H4 (cell line): ENCODE measurements at regions not wholly inside any gene's neighbourhood (a gene's known extent, or its start where the extent isn't known, plus 50 kb on each side); places are given as distances from the start of the nearest gene placed in this dataset.

Experiments used
- DNase-seq: peaks from one replicate; pipeline ENCODE4 v3.0.0-alpha.2; 2015; ENCODE audit warnings: low spot score

GRCh38 chr2:42957861-42958301 is 165.5 kb upstream of the HAAO start:
- DNase-seq: no peak

- no peak for DNase-seq
Observed at GRCh38 chr2:42957109-42957860, 164.9 kb upstream of the HAAO start.

GRCh38 chr2:42954227-42954962 is 162.0 kb upstream of the HAAO start:
- peak; percentile 35 for DNase-seq

- no peak for DNase-seq
Observed at GRCh38 chr2:42953216-42953615, 160.8 kb upstream of the HAAO start.

GRCh38 chr2:42951263-42951938 is 159.0 kb upstream of the HAAO start:
- no peak for DNase-seq

- DNase-seq: no peak
Observed at GRCh38 chr2:42949125-42949524, 156.7 kb upstream of the HAAO start.

GRCh38 chr2:42947809-42948600 is 155.6 kb upstream of the HAAO start:
- DNase-seq: no peak

- no peak for DNase-seq
Observed at GRCh38 chr2:42944779-42945415, 152.5 kb upstream of the HAAO start.

GRCh38 chr2:42942990-42943493 is 150.7 kb upstream of the HAAO start:
- no peak for DNase-seq

GRCh38 chr2:42942214-42942989 is 150.0 kb upstream of the HAAO start:
- no peak for DNase-seq

GRCh38 chr2:42941633-42942176 is 149.3 kb upstream of the HAAO start:
- no peak for DNase-seq

- no peak for DNase-seq
Observed at GRCh38 chr2:42939411-42940206, 147.2 kb upstream of the HAAO start.

GRCh38 chr2:42938671-42939370 is 146.4 kb upstream of the HAAO start:
- DNase-seq: no peak

- no peak for DNase-seq
Observed at GRCh38 chr2:42937171-42937875, 144.9 kb upstream of the HAAO start.

GRCh38 chr2:42935692-42936671 is 143.6 kb upstream of the HAAO start:
- no peak for DNase-seq

GRCh38 chr2:42934580-42935186 is 142.3 kb upstream of the HAAO start:
- no peak for DNase-seq
